B cell (primary cell): ENCODE measurements at regions not wholly inside any gene's neighbourhood (a gene's known extent, or its start where the extent isn't known, plus 50 kb on each side); places are given as distances from the start of the nearest gene placed in this dataset.

ENCODE experiments used
- ATAC-seq: fragments of 200-7000 bp; cut with Tn5 transposase; one replicate; pipeline ENCODE4 v1.10.0; 2021; ENCODE audit warnings: low read depth, mild to moderate bottlenecking, moderate number of reproducible peaks, moderate library complexity
- CTCF ChIA-PET: fragments of 350-600 bp; sonication (Branson Sonifier 250); formaldehyde crosslinking; loops from one replicate; lab custom pipeline; 2021; ENCODE audit warnings: antibody characterized with exemption, inconsistent platforms; lab: Charles Lee
- POLR2A ChIA-PET: fragments of 350-600 bp; sonication (Branson Sonifier 250); formaldehyde crosslinking; loops from one replicate; lab custom pipeline; 2021; ENCODE audit warnings: antibody characterized with exemption; lab: Charles Lee
- DNase-seq: peaks from one replicate; pipeline ENCODE4 v3.0.0; 2013
- H2AFZ ChIP-seq: 2 replicates; pipeline ENCODE4 v1.6.1; 2012; ENCODE audit warnings: mild to moderate bottlenecking, low read depth, low read length; ENCODE audit not compliant: insufficient read depth, poor library complexity, severe bottlenecking
- H3K27ac ChIP-seq, 2 donors: 1 replicate in 1 of 2; 2 replicates in 1 of 2; pipeline ENCODE4 v1.5.1; 2012 to 2013; ENCODE audit warnings: low read length in 2 of 2, mild to moderate bottlenecking in 2 of 2, moderate library complexity in 1 of 2
- H3K27me3 ChIP-seq, 4 experiments: fragments of 200-600 bp in 1 of 4; sonication (generic) in 1 of 4; replicated peaks in 1 of 4; 1 replicate in 2 of 4; 2 replicates in 2 of 4; pipeline versions ENCODE4 v1.6.1 to v1.7.0; 2013 to 2016; ENCODE audit warnings: low read length in 3 of 4, mild to moderate bottlenecking in 2 of 4, mixed read lengths in 1 of 4, moderate library complexity in 1 of 4; ENCODE audit not compliant: insufficient read depth in 4 of 4, control insufficient read depth in 3 of 4; ENCODE audit errors: control extremely low read depth in 1 of 4
- H3K36me3 ChIP-seq, 2 experiments: replicated peaks in 1 of 2; 1 replicate in 1 of 2; 2 replicates in 1 of 2; pipeline versions ENCODE4 v1.6.1 to v1.7.1; 2013; ENCODE audit warnings: low read length in 1 of 2; ENCODE audit not compliant: insufficient read depth in 2 of 2, control insufficient read depth in 1 of 2; ENCODE audit errors: control extremely low read depth in 1 of 2, extremely low read depth in 1 of 2
- H3K4me1 ChIP-seq, 2 donors: fragments of 200-600 bp in 1 of 2; sonication (generic) in 1 of 2; 1 replicate in 1 of 2; 2 replicates in 1 of 2; pipeline versions ENCODE4 v1.5.1 to v1.6.1; 2013 to 2017; ENCODE audit warnings: low read length in 2 of 2; ENCODE audit not compliant: control insufficient read depth in 2 of 2, insufficient read depth in 2 of 2
- H3K4me2 ChIP-seq: replicated peaks from 2 replicates; pipeline ENCODE3; 2012; ENCODE audit warnings: mild to moderate bottlenecking, low read depth, low read length; ENCODE audit not compliant: poor library complexity, severe bottlenecking
- H3K4me3 ChIP-seq, 5 experiments: fragments of 200-600 bp in 1 of 5; sonication (generic) in 1 of 5; 1 replicate in 3 of 5; 2 replicates in 2 of 5; pipeline versions ENCODE4 v1.5.1 to v1.7.0; 2011 to 2016; ENCODE audit warnings: low read length in 4 of 5, mild to moderate bottlenecking in 4 of 5, low read depth in 2 of 5, control low read depth in 1 of 5, moderate library complexity in 1 of 5; ENCODE audit not compliant: insufficient read depth in 1 of 5; ENCODE audit errors: control extremely low read depth in 1 of 5, extremely low read depth in 1 of 5
- H3K79me2 ChIP-seq: fragments of 200-600 bp; sonication (generic); one replicate; pipeline ENCODE4 v1.6.0; 2016; ENCODE audit warnings: low read length; ENCODE audit not compliant: control insufficient read depth, insufficient read depth
- H3K9ac ChIP-seq: fragments of 200-600 bp; sonication (generic); 2 replicates; pipeline ENCODE4 v1.6.1; 2017; ENCODE audit warnings: mild to moderate bottlenecking, low read length, moderate library complexity
- H3K9me3 ChIP-seq, 3 donors: one replicate each; pipeline versions ENCODE4 v1.6.1 to v1.7.1; 2013; ENCODE audit warnings: low read length in 2 of 3; ENCODE audit not compliant: control insufficient read depth in 2 of 3, insufficient read depth in 1 of 3; ENCODE audit errors: control extremely low read depth in 1 of 3
- H4K20me1 ChIP-seq: 2 replicates; pipeline ENCODE4 v1.6.0; 2012; ENCODE audit warnings: mild to moderate bottlenecking, low read length; ENCODE audit not compliant: insufficient read depth, control insufficient read depth, poor library complexity, severe bottlenecking
- H3K27ac Mint-ChIP-seq: one replicate; pipeline ENCODE4 v1.8.0; 2021; ENCODE audit warnings: mixed read lengths
- H3K27me3 Mint-ChIP-seq: one replicate; pipeline ENCODE4 v1.8.0; 2021; ENCODE audit warnings: mixed read lengths
- H3K4me1 Mint-ChIP-seq: one replicate; pipeline ENCODE4 v1.8.0; 2021; ENCODE audit warnings: mixed read lengths
- H3K4me3 Mint-ChIP-seq: one replicate; pipeline ENCODE4 v1.8.0; 2021; ENCODE audit warnings: mixed read lengths
- H3K9me3 Mint-ChIP-seq: one replicate; pipeline ENCODE4 v1.8.0; 2022; ENCODE audit warnings: mixed read lengths; ENCODE audit not compliant: insufficient read depth
- CTCF ChIP-seq: fragments of 200-600 bp; IDR thresholded peaks from one replicate; pipeline ENCODE4 v1.8.0; 2022; ENCODE audit warnings: antibody characterized with exemption, mild to moderate bottlenecking
- EZH2 ChIP-seq: IDR thresholded peaks from 2 replicates; pipeline ENCODE4 v1.6.1; 2012; ENCODE audit warnings: borderline replicate concordance, low read depth, mild to moderate bottlenecking, moderate library complexity, low read length; ENCODE audit not compliant: insufficient read depth, poor library complexity, severe bottlenecking
- WGBS: methylation state at CpG from one replicate; pipeline ENCODE4 v1.1.5; 2013; ENCODE audit warnings: missing lambda C conversion rate; ENCODE audit not compliant: insufficient coverage; 5-methylcytosine and 5-hydroxymethylcytosine counted together
- intact Hi-C: fragments of 100-400 bp; cut with micrococcal nuclease; formaldehyde crosslinking; loops from one replicate; pipeline ENCODE4 v1.10.0; 2022

- no peak for TF ChIP-seq EZH2
- WGBS = no CpG with 5 or more reads among the region's 4 CpGs
Measured at GRCh38 chr12:105451798-105452197, 121.3 kb downstream of the C12orf75 start.

GRCh38 chr12:105453316-105453715 is 122.8 kb downstream of the C12orf75 start:
- intact Hi-C loops = no loop called here
- peaks cover 0 to 1% (median 0%) of the 10 kb centered on the region in 3 donors for H3K9me3 ChIP-seq
- ChIA-PET CTCF (no interaction called here), POLR2A (no interaction called here)
- no peak for DNase-seq
- no peak overlapping the region for H3K27ac Mint-ChIP-seq
- H2AFZ ChIP-seq = no peak overlapping the region
- H3K4me1 Mint-ChIP-seq = no peaks in the 10 kb centered on the region
- H3K9me3 Mint-ChIP-seq = no peaks in the 10 kb centered on the region
- no peak overlapping the region for H3K4me2 ChIP-seq
- TF ChIP-seq CTCF (no peak), EZH2 (no peak)
- no peaks in the 10 kb centered on the region for H3K27me3 ChIP-seq
- no peaks in the 10 kb centered on the region for H3K36me3 ChIP-seq
- no peaks in the 10 kb centered on the region for H3K79me2 ChIP-seq
- peaks cover 36% of the 10 kb centered on the region for H3K27me3 Mint-ChIP-seq
- 100% methylated on average over 1 of the region's 1 CpG for WGBS
- no peak overlapping the region for H3K9ac ChIP-seq
- H3K4me3 Mint-ChIP-seq = no peak overlapping the region
- H3K4me1 ChIP-seq = no peaks in the 10 kb centered on the region
- H4K20me1 ChIP-seq = no peaks in the 10 kb centered on the region
- H3K27ac ChIP-seq = no peak overlapping the region
- no peak overlapping the region for H3K4me3 ChIP-seq
- no peak for ATAC-seq

More at GRCh38 chr12:105451798-105452197, 121.3 kb downstream of the C12orf75 start:
- no peaks in the 10 kb centered on the region for H4K20me1 ChIP-seq
- peaks cover 0 to 1% (median 0%) of the 10 kb centered on the region in 3 donors for H3K9me3 ChIP-seq
- DNase-seq = no peak
- no peak overlapping the region for H3K9ac ChIP-seq
- no peaks in the 10 kb centered on the region for H3K36me3 ChIP-seq
- intact Hi-C loops = no loop called here
- no peak overlapping the region for H3K4me2 ChIP-seq
- Mint-ChIP-seq H3K4me1 (no peaks in the 10 kb centered on the region), H3K4me3 (no peak overlapping the region), H3K27me3 (peaks cover 31% of the 10 kb centered on the region), H3K9me3 (no peaks in the 10 kb centered on the region), H3K27ac (no peak overlapping the region)
- H3K79me2 ChIP-seq = no peaks in the 10 kb centered on the region
- H2AFZ ChIP-seq = no peak overlapping the region
- CTCF ChIA-PET = no interaction called here
- no peak for ATAC-seq
- H3K4me3 ChIP-seq = no peak overlapping the region
- H3K27me3 ChIP-seq = no peaks in the 10 kb centered on the region
- no peaks in the 10 kb centered on the region for H3K4me1 ChIP-seq
- no peak overlapping the region for H3K27ac ChIP-seq
- POLR2A ChIA-PET = no interaction called here
